Body of pancreas (tissue), 4 donors: ENCODE measurements at regions not wholly inside any gene's neighbourhood (a gene's known extent, or its start where the extent isn't known, plus 50 kb on each side); places are given as distances from the start of the nearest gene placed in this dataset.

Experiments
- ATAC-seq: fragments of 150-250 bp; one replicate; pipeline ENCODE4 v1.9.1; 2016
- DNase-seq, 4 donors: peaks; one replicate each; pipeline ENCODE4 v3.0.0-alpha.2; 2019
- H3K27ac ChIP-seq, 4 donors: fragments of 200-600 bp; sonication (generic); 1 replicate in 3 of 4; 2 replicates in 1 of 4; pipeline versions ENCODE4 v1.5.1 to v1.6.1; 2016 to 2019; ENCODE audit warnings: mild to moderate bottlenecking in 1 of 4, mixed read lengths in 1 of 4, moderate library complexity in 1 of 4
- H3K27me3 ChIP-seq, 2 donors: fragments of 200-600 bp; sonication (generic); one replicate each; pipeline ENCODE4 v1.6.0; 2016; ENCODE audit warnings: mild to moderate bottlenecking in 1 of 2
- H3K36me3 ChIP-seq, 2 donors: fragments of 200-600 bp; sonication (generic); replicated peaks in 1 of 2; 2 replicates each; pipeline ENCODE4 v1.5.1; 2016; ENCODE audit warnings: low read depth in 2 of 2; ENCODE audit not compliant: insufficient read depth in 1 of 2
- H3K4me1 ChIP-seq: fragments of 200-600 bp; sonication (generic); one replicate; pipeline ENCODE4 v1.6.0; 2016
- H3K4me3 ChIP-seq, 2 donors: fragments of 200-600 bp; sonication (generic); 1 replicate in 1 of 2; 2 replicates in 1 of 2; pipeline ENCODE4 v1.5.1; 2016 to 2019
- H3K9me3 ChIP-seq, 3 donors: fragments of 200-600 bp; sonication (generic); 1 replicate in 2 of 3; 2 replicates in 1 of 3; pipeline ENCODE4 v1.5.1; 2016
- CTCF ChIP-seq, 7 experiments: fragments of 450-650 bp in 4 of 7; fragments of 200-600 bp in 3 of 7; sonication (generic) in 3 of 7; IDR thresholded peaks; one replicate each; pipeline ENCODE4 v1.5.1; 2016 to 2019; ENCODE audit warnings: antibody characterized with exemption in 7 of 7
- POLR2A ChIP-seq, 3 donors: fragments of 450-650 bp; IDR thresholded peaks; one replicate each; pipeline ENCODE4 v1.6.1; 2016; ENCODE audit warnings: antibody characterized with exemption in 3 of 3, mild to moderate bottlenecking in 2 of 3
- WGBS, 2 donors: methylation state at CpG; one replicate each; pipeline ENCODE4 v1.1.5; 2017; 5-methylcytosine and 5-hydroxymethylcytosine counted together
- intact Hi-C: fragments of 100-400 bp; cut with DNase I; formaldehyde crosslinking; loops from one replicate; pipeline ENCODE4 v1.15.1; 2023

GRCh38 chr5:33037076-33037475 lies 326.0 kb downstream of the NPR3 start:
- no peak for DNase-seq
- H3K27ac ChIP-seq: no peak overlapping the region
- H3K4me1 ChIP-seq: no peaks in the 10 kb centered on the region
- TF ChIP-seq CTCF (IDR thresholded peaks at IDR 0.05): no peak
- no peak for TF ChIP-seq POLR2A (IDR thresholded peaks at IDR 0.05)
- peaks cover 0 to 16% (median 0%) of the 10 kb centered on the region in 3 donors for H3K9me3 ChIP-seq
- no peaks in the 10 kb centered on the region for H3K27me3 ChIP-seq
- no peak for ATAC-seq
- 58 to 78% methylated on average over 1 of the region's 1 CpG for WGBS, 2 donors
- intact Hi-C loops: no loop called here
- H3K36me3 ChIP-seq: no peaks in the 10 kb centered on the region
- no peak overlapping the region for H3K4me3 ChIP-seq

- no peaks in the 10 kb centered on the region for H3K4me1 ChIP-seq
Measured at GRCh38 chr5:33041586-33041985, 330.5 kb downstream of the NPR3 start.

GRCh38 chr5:33043343-33043997 lies 332.3 kb downstream of the NPR3 start:
- Histone ChIP-seq H3K4me1 (no peaks in the 10 kb centered on the region), H3K27ac (no peak overlapping the region), H3K9me3 (peaks cover 0 to 16% (median 0%) of the 10 kb centered on the region in 3 donors), H3K4me3 (no peak overlapping the region), H3K27me3 (no peaks in the 10 kb centered on the region), H3K36me3 (no peaks in the 10 kb centered on the region)
- no peak for ATAC-seq
- intact Hi-C loops: no loop called here
- DNase-seq: no peak
- 61 to 64% methylated on average over 1 of the region's 1 CpG for WGBS, 2 donors
- TF ChIP-seq POLR2A (IDR thresholded peaks at IDR 0.05): no peak
- no peak for TF ChIP-seq CTCF (IDR thresholded peaks at IDR 0.05)

More at GRCh38 chr5:33041586-33041985, 330.5 kb downstream of the NPR3 start:
- no peak for ATAC-seq
- TF ChIP-seq POLR2A (IDR thresholded peaks at IDR 0.05) (no peak), CTCF (IDR thresholded peaks at IDR 0.05) (no peak)
- H3K36me3 ChIP-seq: no peaks in the 10 kb centered on the region
- intact Hi-C loops: no loop called here
- 62 to 70% methylated on average over 3 of the region's 3 CpGs for WGBS, 2 donors
- no peak overlapping the region for H3K4me3 ChIP-seq
- H3K9me3 ChIP-seq: peaks cover 0 to 16% (median 0%) of the 10 kb centered on the region in 3 donors
- DNase-seq: no peak
- no peak overlapping the region for H3K27ac ChIP-seq
- H3K27me3 ChIP-seq: no peaks in the 10 kb centered on the region

- no peak for ATAC-seq
- Histone ChIP-seq H3K4me3 (no peak overlapping the region), H3K4me1 (no peaks in the 10 kb centered on the region), H3K27me3 (no peaks in the 10 kb centered on the region), H3K27ac (no peak overlapping the region), H3K36me3 (no peaks in the 10 kb centered on the region), H3K9me3 (peaks cover 0 to 8% (median 0%) of the 10 kb centered on the region in 3 donors)
- TF ChIP-seq CTCF (IDR thresholded peaks at IDR 0.05) (no peak), POLR2A (IDR thresholded peaks at IDR 0.05) (no peak)
- intact Hi-C loops: no loop called here
- DNase-seq: no peak
- WGBS, 2 donors: 34 to 54% methylated on average over 2 of the region's 2 CpGs
Measured at GRCh38 chr5:33046091-33046490, 335.0 kb downstream of the NPR3 start.

- DNase-seq: no peak
- no peaks in the 10 kb centered on the region for H3K36me3 ChIP-seq
- no peak for ATAC-seq
- WGBS, 2 donors: 46 to 51% methylated on average over 3 of the region's 3 CpGs
- H3K4me1 ChIP-seq: no peaks in the 10 kb centered on the region
- H3K4me3 ChIP-seq: no peak overlapping the region
- TF ChIP-seq CTCF (IDR thresholded peaks at IDR 0.05) (no peak), POLR2A (IDR thresholded peaks at IDR 0.05) (no peak)
- no peaks in the 10 kb centered on the region for H3K27me3 ChIP-seq
- H3K27ac ChIP-seq: no peak overlapping the region
- no peaks in the 10 kb centered on the region for H3K9me3 ChIP-seq
- intact Hi-C loops: no loop called here
Measured at GRCh38 chr5:33048315-33048714, 337.2 kb downstream of the NPR3 start.
